OCI-LY3 (cell line): ENCODE measurements at regions not wholly inside any gene's neighbourhood (a gene's known extent, or its start where the extent isn't known, plus 50 kb on each side); places are given as distances from the start of the nearest gene placed in this dataset.

Source experiments
- H2AFZ ChIP-seq: fragments of 200-600, 300-600 bp; shearing (Covaris generic); 2 replicates; pipeline ENCODE4 v1.6.0; 2014; ENCODE audit warnings: antibody characterized with exemption, low read depth, low read length
- H3K27ac ChIP-seq: fragments of 200-600, 300-600 bp; sonication (generic); 2 replicates; pipeline ENCODE4 v1.5.1; 2014; ENCODE audit warnings: mild to moderate bottlenecking, low read length, moderate library complexity, mixed read lengths
- H3K27me3 ChIP-seq: fragments of 200-600, 300-600 bp; sonication (generic); 2 replicates; pipeline ENCODE4 v1.6.1; 2014; ENCODE audit warnings: low read depth, low read length, mixed read lengths
- H3K36me3 ChIP-seq: fragments of 200-600, 300-600 bp; sonication (generic); replicated peaks from 2 replicates; pipeline ENCODE3; 2014; ENCODE audit warnings: low read depth, low read length, mixed read lengths
- H3K4me1 ChIP-seq: fragments of 300-600, 200-600 bp; sonication (generic); 2 replicates; pipeline ENCODE4 v1.6.1; 2014; ENCODE audit warnings: low read length, mixed read lengths
- H3K4me2 ChIP-seq: fragments of 200-600, 300-600 bp; sonication (generic); 2 replicates; pipeline ENCODE4 v1.6.1; 2014; ENCODE audit warnings: low read length, mixed read lengths
- H3K4me3 ChIP-seq: fragments of 300-600, 200-600 bp; sonication (generic); 2 replicates; pipeline ENCODE4 v1.5.1; 2014; ENCODE audit warnings: antibody characterized with exemption, mild to moderate bottlenecking, low read length, moderate library complexity
- H3K79me2 ChIP-seq: fragments of 300-600, 200-600 bp; shearing (Covaris generic); 2 replicates; pipeline ENCODE4 v1.6.1; 2014; ENCODE audit warnings: mild to moderate bottlenecking, low read length, mixed read lengths
- H3K9ac ChIP-seq: fragments of 300-600, 200-600 bp; shearing (Covaris generic); 2 replicates; pipeline ENCODE4 v1.6.0; 2014; ENCODE audit warnings: mild to moderate bottlenecking, low read length, moderate library complexity
- H3K9me3 ChIP-seq: fragments of 200-600, 300-600 bp; shearing (Covaris generic); 2 replicates; pipeline ENCODE4 v1.6.1; 2014; ENCODE audit warnings: low read length, mixed read lengths; ENCODE audit not compliant: insufficient read depth
- H4K20me1 ChIP-seq: fragments of 200-600, 300-600 bp; sonication (generic); 2 replicates; pipeline ENCODE4 v1.6.1; 2016; ENCODE audit warnings: low read length, mixed read lengths; ENCODE audit not compliant: insufficient read depth
- EZH2phosphoT487 ChIP-seq: fragments of 200-600 bp; shearing (Covaris generic); IDR thresholded peaks from 2 replicates; pipeline ENCODE4 v1.6.1; 2018; ENCODE audit warnings: antibody characterized with exemption, mixed run types, low read depth
- TF ChIP-seq, protein P1 (sequence below): fragments of 200-600, 300-600 bp; sonication (generic); IDR thresholded peaks from 2 replicates; pipeline ENCODE4 v1.5.1; 2014; ENCODE audit warnings: antibody characterized with exemption, low read length, low read depth

DNA sequence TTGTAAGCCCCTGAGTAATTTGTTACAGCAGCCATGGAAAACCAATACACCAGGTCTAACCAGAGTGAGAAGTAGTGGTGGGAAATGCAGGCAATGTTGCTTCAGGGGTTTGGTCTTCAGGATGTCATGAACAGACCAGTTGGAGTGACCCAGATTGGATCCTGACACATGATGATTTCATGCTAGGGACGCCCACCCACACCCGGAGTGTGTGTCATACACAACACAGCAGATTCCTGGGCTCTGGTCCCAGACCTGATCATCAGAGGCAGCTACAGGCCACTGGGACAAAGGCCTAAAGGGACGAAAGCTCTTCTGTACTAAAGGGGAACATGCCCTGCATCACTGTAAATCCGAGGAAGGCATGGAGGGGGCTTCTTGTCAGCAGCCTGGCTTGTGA, 194.2 kb downstream of the NSG2 start:
- Histone ChIP-seq H3K27me3 (0 out of 2 replicates have a peak, but pooled peaks cover 4% of the 10 kb centered on the region), H2AFZ (no peak overlapping the region), H3K27ac (no peak overlapping the region)

DNA sequence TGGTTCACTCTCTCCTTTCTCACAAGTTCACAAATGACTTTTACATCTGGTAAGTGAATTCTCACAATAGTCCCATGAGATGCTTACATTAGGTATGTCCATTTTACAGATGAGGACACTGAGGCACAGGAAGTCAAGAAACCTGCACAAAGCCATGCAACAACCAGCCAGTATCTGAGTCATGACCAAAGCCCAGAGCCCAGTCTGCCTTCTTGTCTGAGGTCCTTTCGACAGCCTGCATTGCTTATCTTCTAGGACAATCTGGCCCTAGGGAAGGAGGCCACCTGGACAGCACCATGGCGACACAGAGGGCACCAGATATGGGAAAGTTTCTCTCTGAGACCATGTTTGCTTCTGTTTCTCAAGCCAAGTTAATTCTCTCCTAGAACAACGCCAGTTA, 197.1 kb downstream of the NSG2 start:
- Histone ChIP-seq H3K9ac (no peak overlapping the region), H2AFZ (no peak overlapping the region), H3K4me2 (no peak overlapping the region), H3K36me3 (no peaks in the 10 kb centered on the region), H3K79me2 (no peaks in the 10 kb centered on the region), H3K9me3 (no peaks in the 10 kb centered on the region), H3K27ac (no peak overlapping the region), H4K20me1 (no peaks in the 10 kb centered on the region), H3K4me3 (no peak overlapping the region), H3K4me1 (no peaks in the 10 kb centered on the region), H3K27me3 (0 out of 2 replicates have a peak, but pooled peaks cover 4% of the 10 kb centered on the region)
- no peak for TF ChIP-seq EZH2phosphoT487
- TF ChIP-seq, protein P1, sequence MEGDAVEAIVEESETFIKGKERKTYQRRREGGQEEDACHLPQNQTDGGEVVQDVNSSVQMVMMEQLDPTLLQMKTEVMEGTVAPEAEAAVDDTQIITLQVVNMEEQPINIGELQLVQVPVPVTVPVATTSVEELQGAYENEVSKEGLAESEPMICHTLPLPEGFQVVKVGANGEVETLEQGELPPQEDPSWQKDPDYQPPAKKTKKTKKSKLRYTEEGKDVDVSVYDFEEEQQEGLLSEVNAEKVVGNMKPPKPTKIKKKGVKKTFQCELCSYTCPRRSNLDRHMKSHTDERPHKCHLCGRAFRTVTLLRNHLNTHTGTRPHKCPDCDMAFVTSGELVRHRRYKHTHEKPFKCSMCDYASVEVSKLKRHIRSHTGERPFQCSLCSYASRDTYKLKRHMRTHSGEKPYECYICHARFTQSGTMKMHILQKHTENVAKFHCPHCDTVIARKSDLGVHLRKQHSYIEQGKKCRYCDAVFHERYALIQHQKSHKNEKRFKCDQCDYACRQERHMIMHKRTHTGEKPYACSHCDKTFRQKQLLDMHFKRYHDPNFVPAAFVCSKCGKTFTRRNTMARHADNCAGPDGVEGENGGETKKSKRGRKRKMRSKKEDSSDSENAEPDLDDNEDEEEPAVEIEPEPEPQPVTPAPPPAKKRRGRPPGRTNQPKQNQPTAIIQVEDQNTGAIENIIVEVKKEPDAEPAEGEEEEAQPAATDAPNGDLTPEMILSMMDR = no peak

More for the DNA sequence above, 194.2 kb downstream of the NSG2 start:
- Histone ChIP-seq H4K20me1 (no peaks in the 10 kb centered on the region), H3K4me1 (no peaks in the 10 kb centered on the region), H3K4me2 (no peak overlapping the region), H3K79me2 (no peaks in the 10 kb centered on the region), H3K4me3 (no peak overlapping the region), H3K36me3 (no peaks in the 10 kb centered on the region), H3K9ac (no peak overlapping the region), H3K9me3 (no peaks in the 10 kb centered on the region)
- no peak for TF ChIP-seq EZH2phosphoT487
- TF ChIP-seq, protein P1 = no peak

DNA sequence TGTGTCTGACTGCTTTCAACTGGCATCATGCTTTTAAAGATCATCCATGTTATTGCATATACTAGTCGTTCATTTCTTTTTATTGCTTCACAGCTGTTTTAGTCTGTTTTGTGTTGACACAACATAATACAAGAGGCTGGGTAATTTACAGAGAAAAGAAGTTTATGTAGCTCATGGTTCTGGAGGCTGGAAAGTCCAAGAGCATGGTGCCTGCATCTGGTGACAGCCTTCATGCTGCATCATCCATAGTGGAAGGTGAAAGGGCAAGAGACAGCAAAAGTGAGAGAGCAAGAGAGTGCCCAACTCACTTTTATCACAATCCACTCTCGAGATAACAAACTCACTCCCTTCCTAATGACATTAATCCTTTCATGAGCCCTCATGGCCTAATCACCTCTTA, 198.4 kb downstream of the NSG2 start:
- Histone ChIP-seq H3K9me3 (no peaks in the 10 kb centered on the region), H2AFZ (no peak overlapping the region), H3K4me2 (no peak overlapping the region), H3K27ac (no peak overlapping the region), H3K4me3 (no peak overlapping the region), H3K36me3 (no peaks in the 10 kb centered on the region), H3K79me2 (no peaks in the 10 kb centered on the region), H3K9ac (no peak overlapping the region), H4K20me1 (no peaks in the 10 kb centered on the region), H3K4me1 (no peaks in the 10 kb centered on the region), H3K27me3 (0 out of 2 replicates have a peak, but pooled peaks cover 4% of the 10 kb centered on the region)
- TF ChIP-seq EZH2phosphoT487 = no peak
- TF ChIP-seq, protein P1 = no peak

DNA sequence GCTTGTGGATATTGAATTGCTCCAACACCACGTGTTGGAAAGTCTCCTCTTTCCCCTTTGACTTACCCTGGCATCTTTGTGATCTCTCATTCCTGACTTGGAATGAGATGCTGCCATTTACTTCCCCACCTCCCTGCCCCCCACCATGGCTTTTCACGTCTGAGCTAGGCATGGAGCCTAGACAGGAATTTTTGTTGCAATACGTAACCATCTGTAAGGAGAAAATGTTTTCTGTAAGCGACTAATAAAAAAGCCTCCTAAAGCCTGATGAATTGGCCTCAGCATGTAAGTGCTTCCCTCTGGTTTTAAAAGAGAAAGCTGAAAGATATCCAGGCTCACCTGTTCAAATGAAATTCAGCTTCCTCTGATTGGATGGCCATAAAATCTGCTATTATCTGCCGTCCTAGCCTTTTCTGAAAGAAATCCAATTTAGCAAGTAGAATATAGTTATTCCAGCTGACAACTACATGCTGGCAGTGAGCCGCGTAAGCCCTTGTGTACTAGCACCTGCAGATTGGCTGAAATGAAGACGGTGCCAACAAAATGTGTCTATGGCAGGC, 200.1 kb downstream of the NSG2 start:
- H2AFZ ChIP-seq = no peak overlapping the region
- 0 out of 2 replicates have a peak, but pooled peaks cover 4% of the 10 kb centered on the region for H3K27me3 ChIP-seq
- H4K20me1 ChIP-seq = no peaks in the 10 kb centered on the region
- H3K4me2 ChIP-seq = no peak overlapping the region
- no peaks in the 10 kb centered on the region for H3K36me3 ChIP-seq
- no peak overlapping the region for H3K4me3 ChIP-seq
- no peaks in the 10 kb centered on the region for H3K9me3 ChIP-seq
- no peak overlapping the region for H3K9ac ChIP-seq
- no peak overlapping the region for H3K27ac ChIP-seq
- H3K4me1 ChIP-seq = no peaks in the 10 kb centered on the region
- TF ChIP-seq EZH2phosphoT487 = no peak
- TF ChIP-seq, protein P1 = no peak
- no peaks in the 10 kb centered on the region for H3K79me2 ChIP-seq
